Astrocyte (in vitro differentiated cells and primary cell): ENCODE measurements at regions not wholly inside any gene's neighbourhood (a gene's known extent, or its start where the extent isn't known, plus 50 kb on each side); places are given as distances from the start of the nearest gene placed in this dataset.
A peak's percentile ranks its signal among the peaks of the same experiment; 100 is the strongest.

ENCODE experiments used
- DNase-seq: peaks from one replicate; pipeline ENCODE4 v3.0.0-alpha.2; 2010; ENCODE audit warnings: low read depth
- FAIRE-seq: peaks from 2 replicates; lab custom pipeline; 2011; peaks lifted over from hg19 to GRCh38; lab: Jason Lieb, UNC
- H2AFZ ChIP-seq: 2 replicates; pipeline ENCODE4 v1.6.0; 2012; ENCODE audit warnings: low read depth, low read length, inconsistent platforms
- H3K27ac ChIP-seq: 2 replicates; pipeline ENCODE4 v1.5.1; 2011; ENCODE audit warnings: low read depth, low read length, inconsistent platforms
- H3K27me3 ChIP-seq: 2 replicates; pipeline ENCODE4 v1.6.0; 2011; ENCODE audit warnings: low read length, inconsistent platforms; ENCODE audit not compliant: insufficient read depth
- H3K36me3 ChIP-seq: 2 replicates; pipeline ENCODE4 v1.5.1; 2011; ENCODE audit warnings: low read length, inconsistent platforms; ENCODE audit not compliant: insufficient read depth
- H3K4me1 ChIP-seq: 2 replicates; pipeline ENCODE4 v1.5.1; 2011; ENCODE audit warnings: low read length, inconsistent platforms; ENCODE audit not compliant: insufficient read depth
- H3K4me2 ChIP-seq: 2 replicates; pipeline ENCODE4 v1.6.0; 2012; ENCODE audit warnings: low read length, inconsistent platforms
- H3K4me3 ChIP-seq: 2 replicates; pipeline ENCODE4 v1.5.1; 2011; ENCODE audit warnings: low read depth, mild to moderate bottlenecking, low read length, inconsistent platforms; ENCODE audit not compliant: insufficient read depth
- H3K79me2 ChIP-seq: 2 replicates; pipeline ENCODE4 v1.6.0; 2012; ENCODE audit warnings: mild to moderate bottlenecking, low read length, inconsistent platforms; ENCODE audit not compliant: insufficient read depth
- H3K9ac ChIP-seq: 2 replicates; pipeline ENCODE4 v1.6.0; 2012; ENCODE audit warnings: mild to moderate bottlenecking, low read length, inconsistent platforms
- H3K9me3 ChIP-seq: 2 replicates; pipeline ENCODE4 v1.5.1; 2012; ENCODE audit warnings: low read depth, mild to moderate bottlenecking, low read length, inconsistent platforms; ENCODE audit not compliant: insufficient read depth
- H4K20me1 ChIP-seq: 2 replicates; pipeline ENCODE4 v1.6.0; 2012; ENCODE audit warnings: low read length, inconsistent platforms; ENCODE audit not compliant: insufficient read depth
- H3K27ac Mint-ChIP-seq: one replicate; pipeline ENCODE4 v1.8.0; 2021; ENCODE audit warnings: mild to moderate bottlenecking, mixed read lengths; ENCODE audit not compliant: unreplicated experiment
- H3K27me3 Mint-ChIP-seq: one replicate; pipeline ENCODE4 v1.8.0; 2021; ENCODE audit warnings: low read depth, mixed read lengths; ENCODE audit not compliant: unreplicated experiment
- H3K36me3 Mint-ChIP-seq: one replicate; pipeline ENCODE4 v1.8.0; 2021; ENCODE audit warnings: low read depth, mixed read lengths; ENCODE audit not compliant: unreplicated experiment
- H3K4me1 Mint-ChIP-seq: one replicate; pipeline ENCODE4 v1.8.0; 2021; ENCODE audit warnings: low read depth, mixed read lengths; ENCODE audit not compliant: unreplicated experiment
- H3K4me3 Mint-ChIP-seq: one replicate; pipeline ENCODE4 v1.8.0; 2021; ENCODE audit warnings: mild to moderate bottlenecking, moderate library complexity, mixed read lengths; ENCODE audit not compliant: unreplicated experiment
- H3K9me3 Mint-ChIP-seq: one replicate; pipeline ENCODE4 v1.8.0; 2021; ENCODE audit warnings: mild to moderate bottlenecking, mixed read lengths; ENCODE audit not compliant: unreplicated experiment
- EZH2 ChIP-seq: IDR thresholded peaks from 2 replicates; pipeline ENCODE4 v1.6.1; 2012; ENCODE audit warnings: mild to moderate bottlenecking, low read length, inconsistent platforms; ENCODE audit not compliant: insufficient read depth
- TF ChIP-seq, protein P1 (sequence below): IDR thresholded peaks from 2 replicates; pipeline ENCODE4 v1.5.1; 2011; ENCODE audit warnings: low read depth, mild to moderate bottlenecking, inconsistent platforms, low read length, moderate library complexity; ENCODE audit not compliant: insufficient read depth

- Histone ChIP-seq H4K20me1 (no peaks in the 10 kb centered on the region), H2AFZ (no peak overlapping the region), H3K79me2 (no peaks in the 10 kb centered on the region), H3K27me3 (peaks cover 14% of the 10 kb centered on the region), H3K4me1 (peaks cover 3% of the 10 kb centered on the region), H3K9ac (no peak overlapping the region), H3K9me3 (no peaks in the 10 kb centered on the region), H3K27ac (no peak overlapping the region), H3K4me3 (no peak overlapping the region), H3K36me3 (no peaks in the 10 kb centered on the region), H3K4me2 (no peak overlapping the region)
- DNase-seq = peak; percentile 0
- H3K27me3 Mint-ChIP-seq = peaks cover 66% of the 10 kb centered on the region
- TF ChIP-seq, protein P1, sequence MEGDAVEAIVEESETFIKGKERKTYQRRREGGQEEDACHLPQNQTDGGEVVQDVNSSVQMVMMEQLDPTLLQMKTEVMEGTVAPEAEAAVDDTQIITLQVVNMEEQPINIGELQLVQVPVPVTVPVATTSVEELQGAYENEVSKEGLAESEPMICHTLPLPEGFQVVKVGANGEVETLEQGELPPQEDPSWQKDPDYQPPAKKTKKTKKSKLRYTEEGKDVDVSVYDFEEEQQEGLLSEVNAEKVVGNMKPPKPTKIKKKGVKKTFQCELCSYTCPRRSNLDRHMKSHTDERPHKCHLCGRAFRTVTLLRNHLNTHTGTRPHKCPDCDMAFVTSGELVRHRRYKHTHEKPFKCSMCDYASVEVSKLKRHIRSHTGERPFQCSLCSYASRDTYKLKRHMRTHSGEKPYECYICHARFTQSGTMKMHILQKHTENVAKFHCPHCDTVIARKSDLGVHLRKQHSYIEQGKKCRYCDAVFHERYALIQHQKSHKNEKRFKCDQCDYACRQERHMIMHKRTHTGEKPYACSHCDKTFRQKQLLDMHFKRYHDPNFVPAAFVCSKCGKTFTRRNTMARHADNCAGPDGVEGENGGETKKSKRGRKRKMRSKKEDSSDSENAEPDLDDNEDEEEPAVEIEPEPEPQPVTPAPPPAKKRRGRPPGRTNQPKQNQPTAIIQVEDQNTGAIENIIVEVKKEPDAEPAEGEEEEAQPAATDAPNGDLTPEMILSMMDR = no peak
- TF ChIP-seq EZH2 = no peak
- no peak overlapping the region for H3K4me3 Mint-ChIP-seq
- no peaks in the 10 kb centered on the region for H3K9me3 Mint-ChIP-seq
- H3K36me3 Mint-ChIP-seq = no peaks in the 10 kb centered on the region
- no peak for FAIRE-seq
- no peak overlapping the region for H3K27ac Mint-ChIP-seq
- H3K4me1 Mint-ChIP-seq = no peaks in the 10 kb centered on the region
These were observed 104.0 kb upstream of the TOP3B start for GRCh38 chr22:22086501-22087158.

GRCh38 chr22:22085702-22086500 lies 103.3 kb upstream of the TOP3B start:
- TF ChIP-seq, protein P1 = no peak
- no peak for TF ChIP-seq EZH2
- H3K27ac Mint-ChIP-seq = no peak overlapping the region
- DNase-seq = peak; percentile 14
- H3K27ac ChIP-seq = no peak overlapping the region
- no peak overlapping the region for H3K4me2 ChIP-seq
- no peaks in the 10 kb centered on the region for H3K4me1 Mint-ChIP-seq
- H3K9me3 Mint-ChIP-seq = no peaks in the 10 kb centered on the region
- H3K27me3 ChIP-seq = peaks cover 15% of the 10 kb centered on the region
- H3K9ac ChIP-seq = no peak overlapping the region
- H3K79me2 ChIP-seq = no peaks in the 10 kb centered on the region
- peaks cover 3% of the 10 kb centered on the region for H3K4me1 ChIP-seq
- H3K4me3 Mint-ChIP-seq = no peak overlapping the region
- no peak overlapping the region for H2AFZ ChIP-seq
- peaks cover 68% of the 10 kb centered on the region for H3K27me3 Mint-ChIP-seq
- no peak for FAIRE-seq
- H3K4me3 ChIP-seq = no peak overlapping the region
- H3K36me3 ChIP-seq = no peaks in the 10 kb centered on the region
- no peaks in the 10 kb centered on the region for H3K9me3 ChIP-seq
- no peaks in the 10 kb centered on the region for H4K20me1 ChIP-seq
- H3K36me3 Mint-ChIP-seq = no peaks in the 10 kb centered on the region
